HepG2 (cell line): ENCODE measurements at regions not wholly inside any gene's neighbourhood (a gene's known extent, or its start where the extent isn't known, plus 50 kb on each side); places are given as distances from the start of the nearest gene placed in this dataset.

Source experiments
- ATAC-seq: fragments of 200-7000 bp; cut with Tn5 transposase; 3 replicates; pipeline ENCODE4 v1.9.1; 2020; ENCODE audit warnings: mild to moderate bottlenecking, moderate library complexity
- BruUV-seq: library from RNA; stranded (reverse); fragments of 400-500 nt; replicated peaks from 2 replicates; lab custom pipeline; 2021; lab: Mats Ljungman, UMichigan
- CTCF ChIA-PET: fragments of 300-600 bp; formaldehyde crosslinking; extraction: SDS; loops from one replicate; lab custom pipeline; 2021; ENCODE audit warnings: low total read pairs, inconsistent platforms, low intra/inter-chr PET ratio; lab: Yijun Ruan, JAX
- POLR2A ChIA-PET: fragments of 350-600 bp; sonication (Branson Sonifier 250); formaldehyde crosslinking; loops from one replicate; lab custom pipeline; 2020; ENCODE audit warnings: antibody characterized with exemption, inconsistent platforms; lab: Yijun Ruan, JAX
- DNase-seq: peaks from one replicate; pipeline ENCODE4 v3.0.0-alpha.2; 2015; ENCODE audit warnings: low spot score
- FAIRE-seq: peaks from 3 replicates; lab custom pipeline; 2011; peaks lifted over from hg19 to GRCh38; lab: Jason Lieb, UNC
- H2AFZ ChIP-seq: one replicate; pipeline ENCODE4 v1.6.1; 2011; ENCODE audit warnings: low read length, inconsistent platforms
- H3K27ac ChIP-seq: fragments of 300-600 bp; 3 replicates; pipeline ENCODE4 v1.8.0; 2011; ENCODE audit warnings: mixed run types, mild to moderate bottlenecking, mixed read lengths, low read length, inconsistent platforms; ENCODE audit not compliant: insufficient read depth; ENCODE audit errors: extremely low read length
- H3K27me3 ChIP-seq, 2 experiments: fragments of 200-600 bp in 1 of 2; 2 replicates in 1 of 2; 3 replicates in 1 of 2; pipeline versions ENCODE4 v1.6.0 to v1.8.0; 2011; ENCODE audit warnings: low read length in 2 of 2, mild to moderate bottlenecking in 2 of 2, moderate library complexity in 2 of 2, inconsistent platforms in 1 of 2; ENCODE audit not compliant: insufficient read depth in 2 of 2, control insufficient read depth in 1 of 2
- H3K36me3 ChIP-seq, 2 experiments: fragments of 200-600 bp in 1 of 2; replicated peaks in 1 of 2; 2 replicates in 1 of 2; 3 replicates in 1 of 2; pipeline versions ENCODE4 v1.5.1 to v1.8.0; 2011; ENCODE audit warnings: low read length in 2 of 2, inconsistent platforms in 1 of 2; ENCODE audit not compliant: insufficient read depth in 2 of 2, control insufficient read depth in 1 of 2
- H3K4me1 ChIP-seq: 2 replicates; pipeline ENCODE4 v1.5.1; 2012; ENCODE audit warnings: low read length, inconsistent platforms; ENCODE audit not compliant: insufficient read depth
- H3K4me2 ChIP-seq: 2 replicates; pipeline ENCODE4 v1.6.0; 2011; ENCODE audit warnings: low read depth, low read length, inconsistent platforms
- H3K4me3 ChIP-seq, 3 experiments: fragments of 200-600 bp in 1 of 3; sonication (generic), shearing (Covaris generic) in 1 of 3; replicated peaks in 1 of 3; 2 replicates each; pipeline ENCODE4 v1.5.1; 2011 to 2016; ENCODE audit warnings: low read length in 3 of 3, inconsistent platforms in 2 of 3, low read depth in 2 of 3, mild to moderate bottlenecking in 2 of 3, control low read depth in 1 of 3, mixed read lengths in 1 of 3; ENCODE audit not compliant: insufficient read depth in 1 of 3
- H3K79me2 ChIP-seq: one replicate; pipeline ENCODE4 v1.6.1; 2011; ENCODE audit warnings: low read length, inconsistent platforms; ENCODE audit not compliant: insufficient read depth
- H3K9ac ChIP-seq: 2 replicates; pipeline ENCODE4 v1.6.0; 2011; ENCODE audit warnings: mild to moderate bottlenecking, low read depth, low read length, inconsistent platforms; ENCODE audit not compliant: insufficient read depth
- H3K9me3 ChIP-seq: 2 replicates; pipeline ENCODE4 v1.5.1; 2012; ENCODE audit warnings: mild to moderate bottlenecking, low read length
- H4K20me1 ChIP-seq: 2 replicates; pipeline ENCODE4 v1.6.0; 2011; ENCODE audit warnings: inconsistent platforms, mild to moderate bottlenecking, low read length, moderate library complexity; ENCODE audit not compliant: insufficient read depth
- JDP2 ChIP-seq: sonication (generic); formaldehyde crosslinking; IDR thresholded peaks from 2 replicates; pipeline ENCODE4 v1.8.1; 2022; ENCODE audit warnings: missing genetic modification reagents, borderline replicate concordance
- MAFK ChIP-seq, 2 experiments: IDR thresholded peaks in 1 of 2; conservative IDR thresholded peaks in 1 of 2; 2 replicates each; pipeline ENCODE4 v1.6.1; 2011; ENCODE audit warnings: improper control_type of control experiment in 2 of 2, low read length in 2 of 2
- PHF8 ChIP-seq: sonication (generic); formaldehyde crosslinking; IDR thresholded peaks from 2 replicates; pipeline ENCODE4 v1.5.0; 2020; ENCODE audit warnings: missing genetic modification reagents
- SKI ChIP-seq: fragments of 450-650 bp; IDR thresholded peaks from one replicate; pipeline ENCODE4 v1.6.1; 2018; ENCODE audit warnings: mild to moderate bottlenecking; ENCODE audit not compliant: partially characterized antibody
- SP2 ChIP-seq: sonication (generic); formaldehyde crosslinking; IDR thresholded peaks from 2 replicates; pipeline ENCODE4 v1.5.1; 2020; ENCODE audit warnings: mild to moderate bottlenecking, missing genetic modification reagents
- WGBS: methylation state at CpG from one replicate; pipeline ENCODE4 v1.1.6; 2017; ENCODE audit warnings: low lambda C conversion rate; 5-methylcytosine and 5-hydroxymethylcytosine counted together
- in situ Hi-C: cut with HindIII; loops from 2 replicates; pipeline ENCODE4 v1.10.0; 2017; ENCODE audit warnings: low pct_unique_long_range_greater_than_20kb; ENCODE audit not compliant: extremely low pct_ligation_motif_present
- intact Hi-C: fragments of 100-400 bp; cut with micrococcal nuclease; formaldehyde crosslinking; loops from one replicate; pipeline ENCODE4 v1.10.0; 2022; ENCODE audit not compliant: unreplicated experiment
- TF ChIP-seq, protein P1 (sequence below): sonication (generic); formaldehyde crosslinking; IDR thresholded peaks from 2 replicates; pipeline ENCODE4 v1.5.0; 2020; ENCODE audit warnings: missing genetic modification reagents

DNA sequence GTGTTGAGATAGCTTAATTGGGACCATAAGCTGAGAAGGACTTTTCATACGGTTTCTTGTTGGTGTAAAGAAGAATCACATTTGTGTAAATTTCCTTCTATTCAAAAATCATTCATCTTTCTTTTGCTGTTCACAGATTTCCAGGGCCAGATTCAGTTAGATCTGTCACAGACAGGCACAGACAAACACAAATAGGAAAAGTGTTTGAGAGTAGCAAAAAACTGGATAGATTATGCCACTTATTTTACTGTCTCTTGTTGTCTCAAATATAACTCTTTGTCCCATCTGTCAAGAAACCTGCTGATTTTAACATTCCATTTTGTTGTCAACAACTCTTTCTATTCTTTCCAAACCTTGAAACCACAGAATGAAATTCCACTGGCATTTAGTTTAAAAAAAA is 142.8 kb downstream of the ID4 start:
- Histone ChIP-seq H4K20me1 (no peaks in the 10 kb centered on the region), H3K27me3 (peaks cover 0 to 11% of the 10 kb centered on the region in 2 experiments; a peak in 2 of 5 replicates), H3K4me2 (no peak overlapping the region), H3K9ac (no peak overlapping the region), H3K79me2 (no peaks in the 10 kb centered on the region), H3K36me3 (no peaks in the 10 kb centered on the region), H3K4me1 (no peaks in the 10 kb centered on the region), H3K4me3 (no peak overlapping the region), H2AFZ (no peak overlapping the region), H3K9me3 (no peaks in the 10 kb centered on the region), H3K27ac (no peak overlapping the region)
- ChIA-PET POLR2A (no interaction called here), CTCF (no interaction called here)
- intact Hi-C loops (no loop called here), in situ Hi-C loops (no loop called here)
- FAIRE-seq = no peak
- WGBS = 6% methylated on average over 1 of the region's 1 CpG
- no peak for DNase-seq
- ATAC-seq = no peak
- BruUV-seq = no TSS peak
- TF ChIP-seq SKI (no peak), SP2 (CRISPR knock-in tag) (no peak), PHF8 (CRISPR knock-in tag) (no peak)
- TF ChIP-seq, protein P1, sequence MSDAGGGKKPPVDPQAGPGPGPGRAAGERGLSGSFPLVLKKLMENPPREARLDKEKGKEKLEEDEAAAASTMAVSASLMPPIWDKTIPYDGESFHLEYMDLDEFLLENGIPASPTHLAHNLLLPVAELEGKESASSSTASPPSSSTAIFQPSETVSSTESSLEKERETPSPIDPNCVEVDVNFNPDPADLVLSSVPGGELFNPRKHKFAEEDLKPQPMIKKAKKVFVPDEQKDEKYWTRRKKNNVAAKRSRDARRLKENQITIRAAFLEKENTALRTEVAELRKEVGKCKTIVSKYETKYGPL = no peak

DNA sequence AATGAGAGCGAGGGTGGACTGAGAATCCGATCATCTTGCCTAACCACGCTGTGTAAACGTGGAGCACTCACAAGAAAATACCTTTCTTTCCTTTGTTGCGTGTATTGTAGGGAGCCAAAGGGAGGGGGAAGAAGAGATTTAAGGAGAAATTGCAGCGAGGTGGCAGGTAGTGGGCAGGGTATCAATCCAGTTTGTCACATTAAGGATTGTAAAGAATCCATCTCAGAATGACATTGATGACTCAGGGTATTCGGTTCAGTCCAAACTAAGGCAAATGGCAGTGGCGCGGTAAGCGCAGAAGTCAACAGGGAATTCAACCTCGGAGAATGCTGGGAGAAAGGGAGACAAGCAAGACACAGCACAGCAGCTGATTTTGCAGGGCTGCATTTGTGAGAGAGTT is 146.2 kb downstream of the ID4 start:
- no peak overlapping the region for H2AFZ ChIP-seq
- ATAC-seq = no peak
- ChIA-PET POLR2A (no interaction called here), CTCF (no interaction called here)
- no peak overlapping the region for H3K9ac ChIP-seq
- in situ Hi-C loops = no loop called here
- 37% methylated on average over 11 of the region's 11 CpGs for WGBS
- no peaks in the 10 kb centered on the region for H4K20me1 ChIP-seq
- no peaks in the 10 kb centered on the region for H3K36me3 ChIP-seq
- no peak for DNase-seq
- intact Hi-C loops = no loop called here
- no peak for FAIRE-seq
- no peaks in the 10 kb centered on the region for H3K79me2 ChIP-seq
- no peak overlapping the region for H3K4me2 ChIP-seq
- H3K4me1 ChIP-seq = no peaks in the 10 kb centered on the region
- H3K4me3 ChIP-seq = no peak overlapping the region
- no peaks in the 10 kb centered on the region for H3K9me3 ChIP-seq
- H3K27me3 ChIP-seq = peaks cover 0 to 5% of the 10 kb centered on the region in 2 experiments; a peak in 1 of 5 replicates
- BruUV-seq = no TSS peak
- H3K27ac ChIP-seq = no peak overlapping the region
- TF ChIP-seq JDP2 (no peak), MAFK (conservative IDR thresholded peaks at IDR 0.05 in 1 of 2, IDR thresholded peaks at IDR 0.05 in 1 of 2; ENCODE audit: low read length in 2 of 2) (peak in 1 of 2 experiments; percentile 29; a peak in 1 of 4 replicates)
